GM12892 (cell line): ENCODE measurements at regions not wholly inside any gene's neighbourhood (a gene's known extent, or its start where the extent isn't known, plus 50 kb on each side); places are given as distances from the start of the nearest gene placed in this dataset.

Source experiments
- POLR2A ChIP-seq: IDR thresholded peaks from 2 replicates; pipeline ENCODE4 v1.6.1; 2011; ENCODE audit warnings: low read depth, low read length, control low read depth
- POLR2AphosphoS5 ChIP-seq: IDR thresholded peaks from 2 replicates; pipeline ENCODE4 v1.6.1; 2011; ENCODE audit warnings: low read depth, low read length, control low read depth
- TAF1 ChIP-seq: IDR thresholded peaks from 2 replicates; pipeline ENCODE4 v1.6.1; 2011; ENCODE audit warnings: low read depth, mild to moderate bottlenecking, control low read depth, low read length, borderline replicate concordance

DNA sequence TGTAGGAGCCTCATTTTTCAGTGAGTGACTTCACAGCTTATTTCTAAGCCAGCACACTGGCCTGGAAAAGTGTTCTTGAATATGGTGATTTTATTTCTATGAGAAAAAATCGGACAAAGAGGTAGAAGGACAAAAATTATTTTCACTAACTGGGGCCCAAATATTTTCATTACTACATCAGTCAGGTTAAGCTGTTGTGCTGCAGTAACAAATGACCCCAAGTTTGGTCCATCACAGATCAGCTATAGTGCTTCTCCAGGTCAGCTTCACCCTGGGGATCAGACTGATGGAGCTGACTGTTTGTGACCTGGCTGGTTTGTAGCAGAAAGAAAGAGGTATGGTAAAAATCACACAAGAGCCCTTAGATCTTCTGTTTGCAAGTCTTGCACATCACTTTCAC lies 97.9 kb upstream of the STT3B start:
- TF ChIP-seq POLR2A (no peak), TAF1 (no peak), POLR2AphosphoS5 (no peak)
